K562 (cell line): ENCODE measurements at regions not wholly inside any gene's neighbourhood (a gene's known extent, or its start where the extent isn't known, plus 50 kb on each side); places are given as distances from the start of the nearest gene placed in this dataset.

ENCODE experiments used
- ATAC-seq: fragments of 200-7000 bp; cut with Tn5 transposase; 3 replicates; pipeline ENCODE4 v1.9.1; 2020; ENCODE audit warnings: moderate library complexity
- BruUV-seq: library from RNA; stranded (reverse); fragments of 400-500 nt; replicated peaks from 2 replicates; lab custom pipeline; 2021; lab: Mats Ljungman, UMichigan
- CTCF ChIA-PET: fragments of 300-600 bp; formaldehyde crosslinking; extraction: SDS; loops from one replicate; lab custom pipeline; 2021; ENCODE audit warnings: low intra/inter-chr PET ratio; lab: Yijun Ruan, JAX
- POLR2A ChIA-PET: fragments of 300-600, 350-650 bp; sonication (Branson Sonifier 250); formaldehyde crosslinking; extraction: SDS; loops from one replicate; lab custom pipeline; 2021; ENCODE audit warnings: antibody characterized with exemption, inconsistent platforms; lab: Yijun Ruan, JAX
- DNase-seq, 4 experiments: peaks; one replicate each; pipeline versions ENCODE4 v3.0.0 to v3.0.0-alpha.2; 2011 to 2018; ENCODE audit warnings: low spot score in 3 of 4, mixed read lengths in 3 of 4; ENCODE audit errors: extremely low read depth in 1 of 4
- FAIRE-seq: peaks from 2 replicates; lab custom pipeline; 2011; peaks lifted over from hg19 to GRCh38; lab: Jason Lieb, UNC
- H2AFZ ChIP-seq: 2 replicates; pipeline ENCODE4 v1.6.0; 2011; ENCODE audit warnings: low read depth, low read length, control low read depth, inconsistent platforms
- H3K27ac ChIP-seq: fragments of 200-600 bp; 3 replicates; pipeline ENCODE4 v1.8.0; 2011; ENCODE audit warnings: low read depth, mild to moderate bottlenecking, control low read depth, inconsistent platforms, low read length, moderate library complexity, mixed read lengths; ENCODE audit errors: extremely low read depth
- H3K27me3 ChIP-seq, 2 experiments: fragments of 300-600 bp in 1 of 2; 2 replicates in 1 of 2; 3 replicates in 1 of 2; pipeline versions ENCODE4 v1.6.0 to v1.8.0; 2011; ENCODE audit warnings: inconsistent platforms in 2 of 2, low read length in 2 of 2, mild to moderate bottlenecking in 1 of 2, mixed read lengths in 1 of 2, moderate library complexity in 1 of 2; ENCODE audit not compliant: control insufficient read depth in 2 of 2, insufficient read depth in 2 of 2
- H3K36me3 ChIP-seq: fragments of 300-600 bp; 3 replicates; pipeline ENCODE4 v1.8.0; 2011; ENCODE audit warnings: mild to moderate bottlenecking, low read length, inconsistent platforms; ENCODE audit not compliant: control insufficient read depth, insufficient read depth
- H3K4me1 ChIP-seq, 2 experiments: fragments of 200-600 bp in 1 of 2; replicated peaks in 1 of 2; 2 replicates in 1 of 2; 3 replicates in 1 of 2; pipeline versions ENCODE4 v1.5.1 to v1.8.0; 2011; ENCODE audit warnings: inconsistent platforms in 2 of 2, low read length in 2 of 2, mild to moderate bottlenecking in 1 of 2, mixed read lengths in 1 of 2, moderate library complexity in 1 of 2; ENCODE audit not compliant: control insufficient read depth in 2 of 2, insufficient read depth in 2 of 2
- H3K4me2 ChIP-seq: 2 replicates; pipeline ENCODE4 v1.6.1; 2011; ENCODE audit warnings: low read length, control low read depth, inconsistent platforms, mixed read lengths; ENCODE audit not compliant: insufficient read depth
- H3K4me3 ChIP-seq: fragments of 200-600 bp; sonication (generic), shearing (Covaris generic); 2 replicates; pipeline ENCODE4 v1.5.1; 2016; ENCODE audit warnings: control low read depth, inconsistent platforms
- H3K79me2 ChIP-seq: fragments of 200-600 bp; 3 replicates; pipeline ENCODE4 v1.8.0; 2011; ENCODE audit warnings: low read length, inconsistent platforms; ENCODE audit not compliant: control insufficient read depth, insufficient read depth
- H3K9ac ChIP-seq, 2 experiments: 2 replicates each; pipeline versions ENCODE4 v1.6.0 to v1.6.1; 2011; ENCODE audit warnings: low read depth in 2 of 2, low read length in 2 of 2, control low read depth in 1 of 2, inconsistent platforms in 1 of 2, mild to moderate bottlenecking in 1 of 2, mixed read lengths in 1 of 2; ENCODE audit not compliant: insufficient read depth in 1 of 2
- H3K9me1 ChIP-seq: one replicate; pipeline ENCODE4 v1.6.0; 2011; ENCODE audit warnings: inconsistent platforms, mild to moderate bottlenecking, low read length, moderate library complexity; ENCODE audit not compliant: control insufficient read depth, insufficient read depth
- H3K9me3 ChIP-seq: replicated peaks from 2 replicates; pipeline ENCODE4 v1.5.1; 2011; ENCODE audit warnings: low read depth, low read length, inconsistent platforms; ENCODE audit not compliant: control insufficient read depth, insufficient read depth
- H4K20me1 ChIP-seq: replicated peaks from 2 replicates; pipeline ENCODE4 v1.6.1; 2011; ENCODE audit warnings: low read length, inconsistent platforms, mixed read lengths; ENCODE audit not compliant: control insufficient read depth, insufficient read depth
- EP300 ChIP-seq: IDR thresholded peaks from 2 replicates; pipeline ENCODE4 v1.6.1; 2012; ENCODE audit warnings: low read length, improper control_type of control experiment
- NFIC ChIP-seq: fragments of 450-650 bp; IDR thresholded peaks from 2 replicates; pipeline ENCODE4 v1.6.1; 2017; ENCODE audit warnings: mild to moderate bottlenecking, inconsistent platforms
- NFIX ChIP-seq: fragments of 250-450 bp; sonication (Bioruptor Pico); IDR thresholded peaks from 2 replicates; pipeline ENCODE4 v1.4.0; 2020; ENCODE audit warnings: low read depth, mild to moderate bottlenecking, moderate library complexity
- POLR2A ChIP-seq: fragments of 450-650 bp; conservative IDR thresholded peaks from 2 replicates; pipeline ENCODE4 v1.6.1; 2016
- RBM17 ChIP-seq: fragments of 200-400 bp; formaldehyde crosslinking; IDR thresholded peaks from 2 replicates; pipeline ENCODE4 v1.6.1; 2017; ENCODE audit warnings: low read depth, mild to moderate bottlenecking, low read length, borderline replicate concordance
- U2AF2 ChIP-seq: fragments of 200-400 bp; formaldehyde crosslinking; optimal IDR thresholded peaks from 2 replicates; pipeline ENCODE3; 2017; ENCODE audit warnings: low read depth, mild to moderate bottlenecking, low read length
- ZNF311 ChIP-seq: fragments of 250-450 bp; sonication (Bioruptor Pico); IDR thresholded peaks from 2 replicates; pipeline ENCODE4 v1.4.0; 2020; ENCODE audit warnings: mild to moderate bottlenecking, moderate library complexity
- WGBS: fragments of 100-300 bp; shearing (Covaris generic); methylation state at CpG from one replicate; pipeline ENCODE4 v1.1.6; 2016; ENCODE audit warnings: low coverage, mixed read lengths; ENCODE audit not compliant: insufficient coverage; ENCODE audit errors: missing lambda C conversion rate; 5-methylcytosine and 5-hydroxymethylcytosine counted together
- in situ Hi-C: fragments of 300-500 bp; cut with MboI; formaldehyde crosslinking; loops from 4 replicates; pipeline ENCODE4 v1.15.0; 2018; ENCODE audit warnings: inconsistent platforms, mixed read lengths
- intact Hi-C: fragments of 100-400 bp; cut with micrococcal nuclease; formaldehyde crosslinking; loops from 2 replicates; pipeline ENCODE4 v1.14.2; 2022

- no peak for DNase-seq
- Histone ChIP-seq H3K4me1 (no peaks in the 10 kb centered on the region), H3K4me2 (no peak overlapping the region), H3K27me3 (no peaks in the 10 kb centered on the region), H3K27ac (no peak overlapping the region), H3K9ac (no peak overlapping the region), H3K9me3 (no peaks in the 10 kb centered on the region), H3K36me3 (no peaks in the 10 kb centered on the region), H3K9me1 (no peaks in the 10 kb centered on the region), H3K4me3 (no peak overlapping the region), H2AFZ (no peak overlapping the region), H4K20me1 (no peaks in the 10 kb centered on the region), H3K79me2 (no peaks in the 10 kb centered on the region)
- intact Hi-C loops (no loop called here), in situ Hi-C loops (no loop called here)
- CTCF ChIA-PET: no interaction called here
- WGBS: 0% methylated on average over 2 of the region's 2 CpGs
- POLR2A ChIA-PET: no interaction called here
- ATAC-seq: no peak
- no TSS peak for BruUV-seq
- TF ChIP-seq EP300 (no peak), NFIX (CRISPR knock-in tag) (peak; percentile 99), NFIC (peak; percentile 95)
- no peak for FAIRE-seq
Measured at GRCh38 chr6:9257215-9257614, 821.9 kb upstream of the SLC35B3 start.

GRCh38 chr6:9254251-9254650 is 818.9 kb upstream of the SLC35B3 start:
- H3K9me3 ChIP-seq: no peaks in the 10 kb centered on the region
- no peak overlapping the region for H3K4me2 ChIP-seq
- H2AFZ ChIP-seq: no peak overlapping the region
- H3K4me3 ChIP-seq: no peak overlapping the region
- no peaks in the 10 kb centered on the region for H3K4me1 ChIP-seq
- no peaks in the 10 kb centered on the region for H4K20me1 ChIP-seq
- H3K9me1 ChIP-seq: no peaks in the 10 kb centered on the region
- ChIA-PET POLR2A (no interaction called here), CTCF (no interaction called here)
- intact Hi-C loops (no loop called here), in situ Hi-C loops (no loop called here)
- DNase-seq: no peak
- whole genome bisulfite sequencing: 2% methylated on average over 9 of the region's 9 CpGs
- no peaks in the 10 kb centered on the region for H3K36me3 ChIP-seq
- H3K27ac ChIP-seq: no peak overlapping the region
- H3K9ac ChIP-seq: no peak overlapping the region
- ATAC-seq: no peak
- no peaks in the 10 kb centered on the region for H3K27me3 ChIP-seq
- H3K79me2 ChIP-seq: no peaks in the 10 kb centered on the region
- no peak for FAIRE-seq
- no TSS peak for BruUV-seq
- no peak for TF ChIP-seq ZNF311 (CRISPR knock-in tag)
- no peak for TF ChIP-seq RBM17
- no peak for TF ChIP-seq U2AF2
- no peak for TF ChIP-seq POLR2A
- TF ChIP-seq, all 486 proteins: peak for 0
